ENCODE measurements at regions not wholly inside any gene's neighbourhood (a gene's known extent, or its start where the extent isn't known, plus 50 kb on each side); places are given as distances from the start of the nearest gene placed in this dataset.

DNA sequence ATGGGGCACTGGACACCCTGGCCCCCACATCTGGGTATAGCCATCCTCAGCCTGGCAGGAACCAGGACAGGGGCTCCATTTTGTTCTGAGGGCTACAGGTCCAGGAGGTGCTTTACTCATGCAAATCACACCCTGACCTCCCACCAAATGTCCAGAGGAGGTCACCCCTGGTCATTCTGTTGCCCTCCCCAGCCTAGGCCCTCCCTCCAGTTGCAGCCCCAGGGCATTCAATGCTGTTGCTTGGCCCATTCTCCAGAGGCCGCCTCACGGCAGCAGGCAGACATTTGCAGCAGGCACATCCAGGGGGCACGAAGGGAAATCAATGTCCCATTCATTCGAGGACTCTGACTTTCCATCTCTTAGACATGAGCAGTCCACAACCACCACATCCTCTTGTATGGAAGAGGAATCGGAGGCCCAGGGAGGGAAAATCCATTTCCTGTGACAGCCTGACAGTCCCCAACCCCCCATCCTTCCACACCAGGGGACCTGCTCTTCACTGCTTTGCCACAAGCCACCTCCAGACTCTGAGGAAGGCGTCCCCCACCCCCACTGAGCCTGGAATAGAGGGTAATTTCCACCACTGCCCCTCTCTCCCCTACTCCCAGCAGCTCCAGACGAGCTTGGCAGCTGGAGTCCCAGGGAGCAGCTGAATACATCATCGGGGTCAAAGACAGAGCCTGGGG, 76.2 kb upstream of the UNC5B start:
- no peaks in the 10 kb centered on the region; the same call in 1 of the 2 replicates for H3K27me3 ChIP-seq (ENCODE audit: low read depth)
- no peaks in the 10 kb centered on the region for H3K9me3 ChIP-seq
- no peak overlapping the region for H3K4me3 ChIP-seq
- in situ Hi-C loops (cut with MboI; ENCODE audit: low sequenced_read_pairs), result no loop called here
- DNase-seq (ENCODE audit: low spot score in 2 of 2), result no peak
- no peaks in the 10 kb centered on the region for H3K4me1 ChIP-seq
- no peaks in the 10 kb centered on the region for H3K36me3 ChIP-seq (replicated peaks)

- Histone ChIP-seq H3K4me3 (no peak overlapping the region), H3K27me3 (ENCODE audit: low read depth) (no peaks in the 10 kb centered on the region), H3K4me1 (no peaks in the 10 kb centered on the region), H3K9me3 (no peaks in the 10 kb centered on the region), H3K36me3 (replicated peaks) (no peaks in the 10 kb centered on the region)
- no peak for DNase-seq (ENCODE audit: low spot score in 2 of 2)
- in situ Hi-C loops (cut with MboI; ENCODE audit: low sequenced_read_pairs), result no loop called here
Measured at GRCh38 chr10:71137701-71138100, 74.7 kb upstream of the UNC5B start.

DNA sequence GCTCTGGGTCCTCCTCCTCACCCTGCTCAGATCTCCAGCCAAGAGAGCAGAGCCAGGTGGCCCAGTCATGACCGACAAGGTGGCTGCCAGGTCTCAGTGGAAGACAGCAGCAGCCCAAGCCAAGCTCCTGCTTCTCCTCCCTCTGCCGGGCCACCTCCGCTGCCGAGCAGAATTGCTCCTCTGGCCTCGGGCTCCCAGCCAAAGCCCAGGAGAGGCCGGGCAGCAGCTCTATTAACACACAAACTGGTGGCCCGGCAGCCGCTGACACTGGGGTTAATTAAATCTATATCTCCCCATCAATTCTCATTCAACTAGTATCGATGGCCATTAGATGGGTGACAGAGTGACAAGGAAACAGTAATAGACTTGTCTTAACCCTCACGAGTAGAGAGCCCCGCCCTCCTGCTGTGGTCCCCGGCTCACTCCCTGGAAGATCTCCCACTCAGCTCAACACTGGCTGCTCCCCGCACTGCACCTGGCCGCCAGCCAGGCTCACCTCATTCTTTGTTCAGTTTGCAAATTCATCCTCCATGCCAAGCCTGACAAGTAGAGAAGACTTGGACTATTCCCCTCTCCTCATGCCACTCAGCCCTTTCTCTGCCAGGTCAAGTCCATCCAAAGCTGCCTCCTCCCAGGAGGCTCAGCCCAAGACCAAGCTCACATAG, 74.1 kb upstream of the UNC5B start:
- H3K27me3 ChIP-seq (ENCODE audit: low read depth), result no peaks in the 10 kb centered on the region
- DNase-seq (ENCODE audit: low spot score in 2 of 2), result no peak
- H3K4me1 ChIP-seq, result no peaks in the 10 kb centered on the region
- H3K9me3 ChIP-seq, result no peaks in the 10 kb centered on the region
- in situ Hi-C loops (cut with MboI; ENCODE audit: low sequenced_read_pairs), result no loop called here
- H3K4me3 ChIP-seq, result no peak overlapping the region
- H3K36me3 ChIP-seq (replicated peaks), result no peaks in the 10 kb centered on the region

GRCh38 chr10:71141528-71141927, 70.8 kb upstream of the UNC5B start:
- no peaks in the 10 kb centered on the region for H3K4me1 ChIP-seq
- no peaks in the 10 kb centered on the region for H3K36me3 ChIP-seq (replicated peaks)
- no peak overlapping the region for H3K4me3 ChIP-seq
- in situ Hi-C loops (cut with MboI; ENCODE audit: low sequenced_read_pairs), result no loop called here
- no peaks in the 10 kb centered on the region for H3K27me3 ChIP-seq (ENCODE audit: low read depth)
- H3K9me3 ChIP-seq, result no peaks in the 10 kb centered on the region
- DNase-seq (ENCODE audit: low spot score in 2 of 2), result no peak

DNA sequence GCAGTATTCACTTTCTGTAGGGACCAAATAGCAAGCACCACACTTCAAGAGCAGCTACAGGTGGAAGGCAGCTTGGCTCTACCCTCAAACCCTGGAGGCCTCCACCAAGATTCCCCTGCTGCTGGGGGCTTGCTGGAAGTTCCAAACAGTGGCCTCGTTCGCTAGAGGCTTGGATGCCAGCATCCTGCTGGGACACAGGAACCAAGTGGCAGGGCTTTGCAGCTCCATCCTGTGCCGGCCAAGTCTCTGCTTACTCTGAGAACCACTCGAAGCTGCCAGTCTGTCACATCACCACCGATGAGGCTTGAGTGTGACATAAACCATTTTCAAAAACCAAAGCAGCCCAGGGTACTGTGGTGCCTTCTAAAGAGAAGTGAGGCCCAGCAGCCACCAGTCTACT, 69.2 kb upstream of the UNC5B start:
- H3K36me3 ChIP-seq (replicated peaks), result no peaks in the 10 kb centered on the region
- no peaks in the 10 kb centered on the region for H3K9me3 ChIP-seq
- DNase-seq (ENCODE audit: low spot score in 2 of 2), result no peak
- no peak overlapping the region for H3K4me3 ChIP-seq
- no peaks in the 10 kb centered on the region for H3K4me1 ChIP-seq
- in situ Hi-C loops (cut with MboI; ENCODE audit: low sequenced_read_pairs), result no loop called here
- no peaks in the 10 kb centered on the region for H3K27me3 ChIP-seq (ENCODE audit: low read depth)

- Histone ChIP-seq H3K36me3 (replicated peaks) (no peaks in the 10 kb centered on the region), H3K27me3 (ENCODE audit: low read depth) (no peaks in the 10 kb centered on the region), H3K4me3 (no peak overlapping the region), H3K4me1 (no peaks in the 10 kb centered on the region), H3K9me3 (no peaks in the 10 kb centered on the region)
- in situ Hi-C loops (cut with MboI; ENCODE audit: low sequenced_read_pairs), result no loop called here
- DNase-seq (ENCODE audit: low spot score in 2 of 2), result no peak
Measured at GRCh38 chr10:71143610-71144009, 68.8 kb upstream of the UNC5B start.

DNA sequence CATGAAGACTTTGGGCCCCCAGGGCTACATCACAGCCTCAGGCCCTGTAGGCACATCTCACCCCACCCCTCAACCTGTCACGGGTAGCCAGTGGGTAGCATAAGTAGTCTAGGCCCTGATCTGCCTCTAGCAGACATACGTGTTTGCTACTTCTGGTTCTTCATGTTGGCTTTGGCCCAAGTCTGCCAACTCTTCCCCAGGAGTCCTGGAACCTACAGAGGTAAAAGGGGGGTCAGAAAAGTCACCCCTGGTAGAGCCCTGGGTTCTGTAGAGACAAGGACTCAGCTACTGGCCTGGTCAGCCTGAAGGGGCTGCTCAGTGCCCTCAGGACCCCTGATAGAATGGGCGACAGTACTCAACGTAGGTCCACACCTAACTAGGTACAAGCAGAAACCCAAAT, 67.5 kb upstream of the UNC5B start:
- no peaks in the 10 kb centered on the region for H3K36me3 ChIP-seq (replicated peaks)
- no peaks in the 10 kb centered on the region for H3K9me3 ChIP-seq
- H3K27me3 ChIP-seq (ENCODE audit: low read depth), result no peaks in the 10 kb centered on the region
- in situ Hi-C loops (cut with MboI; ENCODE audit: low sequenced_read_pairs), result no loop called here
- DNase-seq (ENCODE audit: low spot score in 2 of 2), result no peak
- H3K4me1 ChIP-seq, result no peaks in the 10 kb centered on the region
- H3K4me3 ChIP-seq, result no peak overlapping the region

DNA sequence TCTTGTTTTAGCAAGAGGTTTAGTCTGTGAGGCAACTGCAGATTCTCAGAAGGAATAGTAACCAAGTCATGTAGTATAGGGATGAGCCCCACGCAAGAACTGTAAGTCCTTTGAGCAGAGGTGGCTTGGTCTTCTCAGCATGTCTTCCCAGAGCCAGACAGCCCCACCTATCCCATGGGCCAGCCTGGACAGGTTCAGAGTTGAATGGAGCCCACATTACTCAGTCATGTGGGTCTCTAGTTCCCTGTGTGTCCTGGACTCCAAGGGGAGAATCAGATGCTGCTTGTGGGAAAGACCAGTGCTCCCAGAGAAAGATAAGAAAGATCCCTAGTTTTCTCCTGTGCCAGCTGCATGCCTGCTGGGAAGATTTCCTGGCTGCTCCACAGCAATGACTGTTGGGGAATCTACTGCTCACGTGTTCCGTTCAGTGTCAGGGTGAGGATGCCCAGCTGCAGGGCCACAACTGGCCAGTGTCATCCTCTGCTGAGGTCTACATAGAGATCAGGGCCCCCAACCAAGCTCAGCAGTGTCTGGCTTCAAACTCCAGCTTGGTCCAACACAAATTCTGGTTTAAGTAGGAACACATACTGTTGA, 66.9 kb upstream of the UNC5B start:
- DNase-seq (ENCODE audit: low spot score in 2 of 2), result no peak
- Histone ChIP-seq H3K27me3 (ENCODE audit: low read depth) (no peaks in the 10 kb centered on the region), H3K4me3 (no peak overlapping the region), H3K9me3 (no peaks in the 10 kb centered on the region), H3K4me1 (no peaks in the 10 kb centered on the region), H3K36me3 (replicated peaks) (no peaks in the 10 kb centered on the region)
- in situ Hi-C loops (cut with MboI; ENCODE audit: low sequenced_read_pairs), result no loop called here

DNA sequence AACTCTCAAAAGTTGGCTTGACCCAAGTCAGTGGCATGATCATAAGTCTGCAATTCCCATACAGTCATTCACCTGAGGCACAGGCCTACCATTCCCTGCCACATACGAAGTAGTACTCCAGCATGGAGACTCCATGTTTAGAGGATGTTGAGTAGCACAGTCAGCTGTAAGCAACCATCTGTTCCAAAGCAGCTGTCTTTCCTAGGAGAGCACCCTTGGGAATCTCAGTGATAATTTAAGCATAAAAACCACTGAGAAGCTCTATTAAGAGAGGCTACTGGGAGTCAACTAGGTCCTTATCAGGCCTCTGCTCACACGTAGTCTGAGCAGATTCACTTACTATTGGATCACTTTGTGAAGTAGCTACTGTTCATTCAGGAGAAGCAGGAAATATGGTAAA, 61.6 kb upstream of the UNC5B start:
- Histone ChIP-seq H3K4me1 (no peaks in the 10 kb centered on the region), H3K36me3 (replicated peaks) (no peaks in the 10 kb centered on the region), H3K9me3 (no peaks in the 10 kb centered on the region), H3K4me3 (no peak overlapping the region), H3K27me3 (ENCODE audit: low read depth) (0 out of 2 replicates have a peak, but pooled peaks cover 3% of the 10 kb centered on the region)
- no peak for DNase-seq (ENCODE audit: low spot score in 2 of 2)
- in situ Hi-C loops (cut with MboI; ENCODE audit: low sequenced_read_pairs), result no loop called here

GRCh38 chr10:71152043-71152442, 60.3 kb upstream of the UNC5B start:
- no peak for DNase-seq (ENCODE audit: low spot score in 2 of 2)
- H3K9me3 ChIP-seq, result no peaks in the 10 kb centered on the region
- in situ Hi-C loops (cut with MboI; ENCODE audit: low sequenced_read_pairs), result no loop called here
- 0 out of 2 replicates have a peak, but pooled peaks cover 3% of the 10 kb centered on the region for H3K27me3 ChIP-seq (ENCODE audit: low read depth)
- H3K4me1 ChIP-seq, result no peaks in the 10 kb centered on the region
- no peaks in the 10 kb centered on the region for H3K36me3 ChIP-seq (replicated peaks)
- H3K4me3 ChIP-seq, result no peak overlapping the region

GRCh38 chr10:71156436-71156835, 55.9 kb upstream of the UNC5B start:
- no peak overlapping the region for H3K4me3 ChIP-seq
- no peaks in the 10 kb centered on the region for H3K4me1 ChIP-seq
- H3K9me3 ChIP-seq, result no peaks in the 10 kb centered on the region
- H3K36me3 ChIP-seq (replicated peaks), result no peaks in the 10 kb centered on the region
- 0 out of 2 replicates have a peak, but pooled peaks cover 3% of the 10 kb centered on the region for H3K27me3 ChIP-seq (ENCODE audit: low read depth)
- in situ Hi-C loops (cut with MboI; ENCODE audit: low sequenced_read_pairs), result no loop called here
- DNase-seq (ENCODE audit: low spot score in 2 of 2), result no peak

- Histone ChIP-seq H3K4me1 (no peaks in the 10 kb centered on the region), H3K4me3 (no peak overlapping the region), H3K36me3 (replicated peaks) (no peaks in the 10 kb centered on the region), H3K9me3 (no peaks in the 10 kb centered on the region), H3K27me3 (ENCODE audit: low read depth) (0 out of 2 replicates have a peak, but pooled peaks cover 1% of the 10 kb centered on the region)
- no peak for DNase-seq (ENCODE audit: low spot score in 2 of 2)
- in situ Hi-C loops (cut with MboI; ENCODE audit: low sequenced_read_pairs), result no loop called here
Measured at GRCh38 chr10:71157435-71157834, 54.9 kb upstream of the UNC5B start.

DNA sequence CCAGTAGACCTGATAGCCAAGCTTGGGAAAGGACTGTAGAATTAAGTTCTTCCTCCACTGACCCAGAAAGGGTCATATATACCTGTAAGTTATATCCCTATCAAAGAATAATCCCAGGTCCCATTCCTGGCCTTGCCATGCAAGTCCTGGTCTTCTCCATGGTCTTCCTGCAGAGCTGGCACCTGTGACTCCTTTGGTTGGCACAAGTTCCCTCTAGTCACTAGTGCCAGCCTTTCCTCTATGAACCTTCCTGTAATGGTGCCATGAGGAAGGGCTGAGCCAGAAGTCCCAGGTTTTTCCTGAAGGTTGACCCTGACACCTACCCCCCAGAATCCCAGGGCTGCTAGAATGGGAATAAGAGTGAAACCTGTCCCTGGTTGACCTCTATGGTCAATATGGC, 54.1 kb upstream of the UNC5B start:
- H3K4me3 ChIP-seq, result no peak overlapping the region
- no peaks in the 10 kb centered on the region for H3K9me3 ChIP-seq
- H3K36me3 ChIP-seq (replicated peaks), result no peaks in the 10 kb centered on the region
- no peaks in the 10 kb centered on the region for H3K4me1 ChIP-seq
- no peaks in the 10 kb centered on the region for H3K27me3 ChIP-seq (ENCODE audit: low read depth)
- in situ Hi-C loops (cut with MboI; ENCODE audit: low sequenced_read_pairs), result no loop called here
- DNase-seq (ENCODE audit: low spot score in 2 of 2), result no peak

DNA sequence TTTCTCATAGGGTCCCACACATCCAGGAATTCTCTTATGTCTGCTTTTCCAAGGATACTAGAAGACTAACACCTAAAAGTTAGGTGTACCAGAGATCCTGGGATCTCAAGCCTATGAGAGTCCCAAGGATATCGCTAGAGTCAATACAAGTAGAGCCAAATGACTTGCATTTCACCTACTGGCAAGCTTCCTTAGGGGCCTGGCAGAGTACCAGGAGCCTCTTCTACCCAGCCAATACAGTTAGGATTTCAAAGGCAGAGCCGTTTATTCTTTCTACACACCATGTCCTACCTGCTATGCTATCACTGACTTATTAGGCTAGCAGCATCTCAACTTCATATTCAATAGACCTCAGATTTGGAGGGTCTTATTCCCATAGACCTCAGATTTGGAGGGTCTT, 53.5 kb upstream of the UNC5B start:
- no peak overlapping the region for H3K4me3 ChIP-seq
- H3K9me3 ChIP-seq, result no peaks in the 10 kb centered on the region
- no peaks in the 10 kb centered on the region for H3K36me3 ChIP-seq (replicated peaks)
- in situ Hi-C loops (cut with MboI; ENCODE audit: low sequenced_read_pairs), result no loop called here
- H3K4me1 ChIP-seq, result no peaks in the 10 kb centered on the region
- no peak for DNase-seq (ENCODE audit: low spot score in 2 of 2)
- no peaks in the 10 kb centered on the region for H3K27me3 ChIP-seq (ENCODE audit: low read depth)

Measured in HAP-1 (cell line).